IMR-90 (cell line): ENCODE measurements at regions not wholly inside any gene's neighbourhood (a gene's known extent, or its start where the extent isn't known, plus 50 kb on each side); places are given as distances from the start of the nearest gene placed in this dataset.
"Not testable (repeated sequence)": the region's sequence is repeated elsewhere in the genome, so short reads cannot be mapped to it uniquely, and the experiment has no call there.

Experiments used
- BHLHE40 ChIP-seq: fragments of 150-350 bp; IDR thresholded peaks from 2 replicates; pipeline ENCODE4 v1.6.1; 2016; ENCODE audit warnings: mild to moderate bottlenecking, low read depth, low read length
- CTCF ChIP-seq: conservative IDR thresholded peaks from 2 replicates; pipeline ENCODE4 v1.5.1; 2012; ENCODE audit warnings: mild to moderate bottlenecking, low read depth, low read length, improper control_type of control experiment
- MAFK ChIP-seq: IDR thresholded peaks from 2 replicates; pipeline ENCODE4 v1.6.1; 2012; ENCODE audit warnings: low read depth, low read length, improper control_type of control experiment
- MAZ ChIP-seq: IDR thresholded peaks from 2 replicates; pipeline ENCODE4 v1.6.1; 2012; ENCODE audit warnings: low read depth, mild to moderate bottlenecking, low read length, improper control_type of control experiment, moderate library complexity, borderline replicate concordance
- MXI1 ChIP-seq: IDR thresholded peaks from 2 replicates; pipeline ENCODE4 v1.6.1; 2012; ENCODE audit warnings: low read depth, mild to moderate bottlenecking, low read length, moderate library complexity, borderline replicate concordance
- POLR2A ChIP-seq: IDR thresholded peaks from 2 replicates; pipeline ENCODE4 v1.6.1; 2012; ENCODE audit warnings: mild to moderate bottlenecking, low read depth, low read length
- RAD21 ChIP-seq: IDR thresholded peaks from 2 replicates; pipeline ENCODE4 v1.6.1; 2012; ENCODE audit warnings: low read length, improper control_type of control experiment
- USF2 ChIP-seq: fragments of 150-350 bp; IDR thresholded peaks from 2 replicates; pipeline ENCODE4 v1.6.1; 2017; ENCODE audit warnings: mild to moderate bottlenecking, antibody characterized with exemption, low read length, low read depth

DNA sequence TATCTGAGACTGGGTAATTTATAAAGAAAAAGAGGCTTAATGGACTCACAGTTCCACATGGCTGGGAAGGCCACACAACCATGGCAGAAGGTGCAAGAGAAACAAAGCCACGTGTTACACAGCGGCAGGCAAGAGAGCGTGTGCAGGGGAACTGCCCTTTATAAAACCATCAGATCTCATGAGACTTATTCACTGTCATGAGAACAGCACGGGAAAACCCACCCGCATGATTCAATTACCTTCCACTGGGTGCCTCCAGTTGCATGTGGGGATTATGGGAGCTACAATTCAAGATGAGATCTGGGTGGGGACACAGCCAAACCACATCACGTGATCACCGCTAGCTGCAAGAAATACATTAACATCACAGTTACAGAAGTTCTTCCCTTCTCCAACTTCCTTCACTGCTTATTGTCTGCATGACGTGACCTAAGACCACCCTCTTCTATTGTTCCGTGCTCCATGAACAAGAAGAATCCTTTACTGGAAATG lies 84.9 kb upstream of the SMARCA2 start:
- TF ChIP-seq CTCF, USF2, MAZ, RAD21, MAFK, POLR2A, MXI1, BHLHE40: not testable (repeated sequence)
